K562 (cell line): ENCODE measurements at regions not wholly inside any gene's neighbourhood (a gene's known extent, or its start where the extent isn't known, plus 50 kb on each side); places are given as distances from the start of the nearest gene placed in this dataset.

Source experiments
- ATAC-seq: fragments of 200-7000 bp; cut with Tn5 transposase; 3 replicates; pipeline ENCODE4 v1.9.1; 2020; ENCODE audit warnings: moderate library complexity
- BruUV-seq: library from RNA; stranded (reverse); fragments of 400-500 nt; replicated peaks from 2 replicates; lab custom pipeline; 2021; lab: Mats Ljungman, UMichigan
- CTCF ChIA-PET: fragments of 300-600 bp; formaldehyde crosslinking; extraction: SDS; loops from one replicate; lab custom pipeline; 2021; ENCODE audit warnings: low intra/inter-chr PET ratio; lab: Yijun Ruan, JAX
- POLR2A ChIA-PET: fragments of 300-600, 350-650 bp; sonication (Branson Sonifier 250); formaldehyde crosslinking; extraction: SDS; loops from one replicate; lab custom pipeline; 2021; ENCODE audit warnings: antibody characterized with exemption, inconsistent platforms; lab: Yijun Ruan, JAX
- DNase-seq, 4 experiments: peaks; one replicate each; pipeline versions ENCODE4 v3.0.0 to v3.0.0-alpha.2; 2011 to 2018; ENCODE audit warnings: low spot score in 3 of 4, mixed read lengths in 3 of 4; ENCODE audit errors: extremely low read depth in 1 of 4
- FAIRE-seq: peaks from 2 replicates; lab custom pipeline; 2011; peaks lifted over from hg19 to GRCh38; lab: Jason Lieb, UNC
- H2AFZ ChIP-seq: 2 replicates; pipeline ENCODE4 v1.6.0; 2011; ENCODE audit warnings: low read depth, low read length, control low read depth, inconsistent platforms
- H3K27ac ChIP-seq: fragments of 200-600 bp; 3 replicates; pipeline ENCODE4 v1.8.0; 2011; ENCODE audit warnings: low read depth, mild to moderate bottlenecking, control low read depth, inconsistent platforms, low read length, moderate library complexity, mixed read lengths; ENCODE audit errors: extremely low read depth
- H3K27me3 ChIP-seq, 2 experiments: fragments of 300-600 bp in 1 of 2; 2 replicates in 1 of 2; 3 replicates in 1 of 2; pipeline versions ENCODE4 v1.6.0 to v1.8.0; 2011; ENCODE audit warnings: inconsistent platforms in 2 of 2, low read length in 2 of 2, mild to moderate bottlenecking in 1 of 2, mixed read lengths in 1 of 2, moderate library complexity in 1 of 2; ENCODE audit not compliant: control insufficient read depth in 2 of 2, insufficient read depth in 2 of 2
- H3K36me3 ChIP-seq: fragments of 300-600 bp; 3 replicates; pipeline ENCODE4 v1.8.0; 2011; ENCODE audit warnings: mild to moderate bottlenecking, low read length, inconsistent platforms; ENCODE audit not compliant: control insufficient read depth, insufficient read depth
- H3K4me1 ChIP-seq, 2 experiments: fragments of 200-600 bp in 1 of 2; replicated peaks in 1 of 2; 2 replicates in 1 of 2; 3 replicates in 1 of 2; pipeline versions ENCODE4 v1.5.1 to v1.8.0; 2011; ENCODE audit warnings: inconsistent platforms in 2 of 2, low read length in 2 of 2, mild to moderate bottlenecking in 1 of 2, mixed read lengths in 1 of 2, moderate library complexity in 1 of 2; ENCODE audit not compliant: control insufficient read depth in 2 of 2, insufficient read depth in 2 of 2
- H3K4me2 ChIP-seq: 2 replicates; pipeline ENCODE4 v1.6.1; 2011; ENCODE audit warnings: low read length, control low read depth, inconsistent platforms, mixed read lengths; ENCODE audit not compliant: insufficient read depth
- H3K4me3 ChIP-seq: fragments of 200-600 bp; sonication (generic), shearing (Covaris generic); 2 replicates; pipeline ENCODE4 v1.5.1; 2016; ENCODE audit warnings: control low read depth, inconsistent platforms
- H3K79me2 ChIP-seq: fragments of 200-600 bp; 3 replicates; pipeline ENCODE4 v1.8.0; 2011; ENCODE audit warnings: low read length, inconsistent platforms; ENCODE audit not compliant: control insufficient read depth, insufficient read depth
- H3K9ac ChIP-seq, 2 experiments: 2 replicates each; pipeline versions ENCODE4 v1.6.0 to v1.6.1; 2011; ENCODE audit warnings: low read depth in 2 of 2, low read length in 2 of 2, control low read depth in 1 of 2, inconsistent platforms in 1 of 2, mild to moderate bottlenecking in 1 of 2, mixed read lengths in 1 of 2; ENCODE audit not compliant: insufficient read depth in 1 of 2
- H3K9me1 ChIP-seq: one replicate; pipeline ENCODE4 v1.6.0; 2011; ENCODE audit warnings: inconsistent platforms, mild to moderate bottlenecking, low read length, moderate library complexity; ENCODE audit not compliant: control insufficient read depth, insufficient read depth
- H3K9me3 ChIP-seq: replicated peaks from 2 replicates; pipeline ENCODE4 v1.5.1; 2011; ENCODE audit warnings: low read depth, low read length, inconsistent platforms; ENCODE audit not compliant: control insufficient read depth, insufficient read depth
- H4K20me1 ChIP-seq: replicated peaks from 2 replicates; pipeline ENCODE4 v1.6.1; 2011; ENCODE audit warnings: low read length, inconsistent platforms, mixed read lengths; ENCODE audit not compliant: control insufficient read depth, insufficient read depth
- LARP7 ChIP-seq: fragments of 450-650 bp; IDR thresholded peaks from 2 replicates; pipeline ENCODE4 v1.6.1; 2016
- RCOR1 ChIP-seq, 2 experiments: IDR thresholded peaks; 2 replicates each; pipeline ENCODE4 v1.6.1; 2012; ENCODE audit warnings: low read depth in 2 of 2, low read length in 2 of 2, borderline replicate concordance in 1 of 2, improper control_type of control experiment in 1 of 2
- SMARCB1 ChIP-seq: IDR thresholded peaks from 2 replicates; pipeline ENCODE4 v1.6.1; 2011; ENCODE audit warnings: improper control_type of control experiment, low read depth; ENCODE audit not compliant: insufficient read length
- ZNF75A ChIP-seq: fragments of 450-650 bp; formaldehyde crosslinking; IDR thresholded peaks from 2 replicates; pipeline ENCODE4 v1.4.0; 2020; ENCODE audit warnings: mild to moderate bottlenecking
- WGBS: fragments of 100-300 bp; shearing (Covaris generic); methylation state at CpG from one replicate; pipeline ENCODE4 v1.1.6; 2016; ENCODE audit warnings: low coverage, mixed read lengths; ENCODE audit not compliant: insufficient coverage; ENCODE audit errors: missing lambda C conversion rate; 5-methylcytosine and 5-hydroxymethylcytosine counted together
- in situ Hi-C: fragments of 300-500 bp; cut with MboI; formaldehyde crosslinking; loops from 4 replicates; pipeline ENCODE4 v1.15.0; 2018; ENCODE audit warnings: inconsistent platforms, mixed read lengths
- intact Hi-C: fragments of 100-400 bp; cut with micrococcal nuclease; formaldehyde crosslinking; loops from 2 replicates; pipeline ENCODE4 v1.14.2; 2022
- TF ChIP-seq, protein P1 (sequence below): fragments of 250-450 bp; sonication (Bioruptor Pico); IDR thresholded peaks from 2 replicates; pipeline ENCODE4 v1.8.0; 2022; ENCODE audit warnings: inconsistent platforms
- TF ChIP-seq, protein P2 (sequence below), 2 experiments: fragments of 450-650 bp in 1 of 2; sonication (generic) in 1 of 2; formaldehyde crosslinking in 1 of 2; IDR thresholded peaks in 1 of 2; conservative IDR thresholded peaks in 1 of 2; 2 replicates each; pipeline versions ENCODE4 v1.6.1 to v1.8.1; 2016 to 2023; ENCODE audit warnings: mild to moderate bottlenecking in 2 of 2, moderate library complexity in 2 of 2, inconsistent platforms in 1 of 2, missing genetic modification reagents in 1 of 2
- TF ChIP-seq, protein P3 (sequence below): sonication (generic); formaldehyde crosslinking; IDR thresholded peaks from 2 replicates; pipeline ENCODE4 v1.8.0; 2022; ENCODE audit warnings: mild to moderate bottlenecking, low read depth, missing genetic modification reagents

DNA sequence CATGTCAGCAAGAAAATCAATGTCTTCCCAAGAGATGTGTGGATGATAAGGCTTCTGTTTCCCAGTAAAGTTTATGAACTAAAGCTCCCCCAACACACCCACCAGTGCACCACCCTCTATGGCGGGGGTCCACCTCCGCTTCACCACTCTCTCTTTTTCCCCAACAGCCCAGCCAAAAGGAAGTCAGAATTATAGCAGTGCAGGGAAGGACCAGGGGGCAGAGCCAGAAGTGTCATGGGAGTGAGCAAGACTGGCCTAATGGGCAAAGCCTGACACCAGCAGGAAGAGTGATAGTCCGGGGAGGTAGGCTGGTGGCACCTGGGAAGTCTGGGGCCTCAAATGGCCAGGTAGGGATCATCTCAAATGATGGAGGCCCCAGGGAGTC lies 167.7 kb downstream of the ZFP36L2 start:
- intact Hi-C loops: no loop called here
- CTCF ChIA-PET: interaction anchor here (0.6 kb wide), 1 partner anchor 134 kb away, joined by 3 read pairs; no protein-coding TSS in a partner anchor

More for the DNA sequence above, 167.7 kb downstream of the ZFP36L2 start:
- H3K79me2 ChIP-seq: no peaks in the 10 kb centered on the region
- no peak overlapping the region for H3K9ac ChIP-seq
- H3K9me3 ChIP-seq: no peaks in the 10 kb centered on the region
- in situ Hi-C loops: no loop called here
- no peaks in the 10 kb centered on the region for H3K27me3 ChIP-seq
- no peak overlapping the region for H2AFZ ChIP-seq
- no peaks in the 10 kb centered on the region for H4K20me1 ChIP-seq
- H3K4me2 ChIP-seq: no peak overlapping the region
- H3K27ac ChIP-seq: no peak overlapping the region
- no peak overlapping the region for H3K4me3 ChIP-seq
- no TSS peak for BruUV-seq
- POLR2A ChIA-PET: no interaction called here
- WGBS: 73% methylated on average over 2 of the region's 3 CpGs
- H3K36me3 ChIP-seq: no peaks in the 10 kb centered on the region
- no peak for DNase-seq
- peaks cover 4% of the 10 kb centered on the region for H3K9me1 ChIP-seq
- no peak for FAIRE-seq
- H3K4me1 ChIP-seq: peaks cover 27 to 39% of the 10 kb centered on the region in 2 experiments
- no peak for ATAC-seq
- TF ChIP-seq RCOR1 (IDR thresholded peaks at IDR 0.05; ENCODE audit: borderline replicate concordance in 1 of 2, low read depth in 2 of 2, low read length in 2 of 2): no peak
- no peak for TF ChIP-seq SMARCB1
- TF ChIP-seq, protein P1, sequence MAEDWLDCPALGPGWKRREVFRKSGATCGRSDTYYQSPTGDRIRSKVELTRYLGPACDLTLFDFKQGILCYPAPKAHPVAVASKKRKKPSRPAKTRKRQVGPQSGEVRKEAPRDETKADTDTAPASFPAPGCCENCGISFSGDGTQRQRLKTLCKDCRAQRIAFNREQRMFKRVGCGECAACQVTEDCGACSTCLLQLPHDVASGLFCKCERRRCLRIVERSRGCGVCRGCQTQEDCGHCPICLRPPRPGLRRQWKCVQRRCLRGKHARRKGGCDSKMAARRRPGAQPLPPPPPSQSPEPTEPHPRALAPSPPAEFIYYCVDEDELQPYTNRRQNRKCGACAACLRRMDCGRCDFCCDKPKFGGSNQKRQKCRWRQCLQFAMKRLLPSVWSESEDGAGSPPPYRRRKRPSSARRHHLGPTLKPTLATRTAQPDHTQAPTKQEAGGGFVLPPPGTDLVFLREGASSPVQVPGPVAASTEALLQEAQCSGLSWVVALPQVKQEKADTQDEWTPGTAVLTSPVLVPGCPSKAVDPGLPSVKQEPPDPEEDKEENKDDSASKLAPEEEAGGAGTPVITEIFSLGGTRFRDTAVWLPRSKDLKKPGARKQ: no peak
- no peak for TF ChIP-seq ZNF75A (CRISPR knock-in tag)
- TF ChIP-seq, protein P2, sequence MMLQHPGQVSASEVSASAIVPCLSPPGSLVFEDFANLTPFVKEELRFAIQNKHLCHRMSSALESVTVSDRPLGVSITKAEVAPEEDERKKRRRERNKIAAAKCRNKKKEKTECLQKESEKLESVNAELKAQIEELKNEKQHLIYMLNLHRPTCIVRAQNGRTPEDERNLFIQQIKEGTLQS (IDR thresholded peaks at IDR 0.05): no peak
- TF ChIP-seq, protein P2 (CRISPR knock-in tag; conservative IDR thresholded peaks at IDR 0.05): no peak
- no peak for TF ChIP-seq LARP7
- TF ChIP-seq, protein P3, sequence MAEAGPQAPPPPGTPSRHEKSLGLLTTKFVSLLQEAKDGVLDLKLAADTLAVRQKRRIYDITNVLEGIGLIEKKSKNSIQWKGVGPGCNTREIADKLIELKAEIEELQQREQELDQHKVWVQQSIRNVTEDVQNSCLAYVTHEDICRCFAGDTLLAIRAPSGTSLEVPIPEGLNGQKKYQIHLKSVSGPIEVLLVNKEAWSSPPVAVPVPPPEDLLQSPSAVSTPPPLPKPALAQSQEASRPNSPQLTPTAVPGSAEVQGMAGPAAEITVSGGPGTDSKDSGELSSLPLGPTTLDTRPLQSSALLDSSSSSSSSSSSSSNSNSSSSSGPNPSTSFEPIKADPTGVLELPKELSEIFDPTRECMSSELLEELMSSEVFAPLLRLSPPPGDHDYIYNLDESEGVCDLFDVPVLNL (CRISPR knock-in tag): no peak
- TF ChIP-seq, all 486 proteins: peak for 0
